Large intestine (tissue), 3 donors: ENCODE measurements at regions not wholly inside any gene's neighbourhood (a gene's known extent, or its start where the extent isn't known, plus 50 kb on each side); places are given as distances from the start of the nearest gene placed in this dataset.

Source experiments
- DNase-seq, 2 donors: peaks; one replicate each; pipeline versions ENCODE4 v3.0.0 to v3.0.0-alpha.2; 2013
- H3K27ac ChIP-seq: one replicate; pipeline ENCODE4 v1.5.1; 2013; ENCODE audit warnings: low read length
- H3K27me3 ChIP-seq: 2 replicates; pipeline ENCODE4 v1.6.1; 2013; ENCODE audit warnings: low read length; ENCODE audit not compliant: control insufficient read depth, insufficient read depth
- H3K36me3 ChIP-seq: 2 replicates; pipeline ENCODE4 v1.6.1; 2013; ENCODE audit warnings: low read length; ENCODE audit not compliant: control insufficient read depth, insufficient read depth
- H3K4me1 ChIP-seq: one replicate; pipeline ENCODE4 v1.6.1; 2013; ENCODE audit warnings: low read length; ENCODE audit not compliant: control insufficient read depth, insufficient read depth
- H3K4me3 ChIP-seq: one replicate; pipeline ENCODE4 v1.5.1; 2013; ENCODE audit warnings: low read length
- H3K9me3 ChIP-seq: one replicate; pipeline ENCODE4 v1.6.1; 2013; ENCODE audit warnings: mild to moderate bottlenecking, low read depth, low read length, moderate library complexity; ENCODE audit not compliant: control insufficient read depth
- WGBS: methylation state at CpG from one replicate; pipeline ENCODE4 v1.1.5; 2013; ENCODE audit warnings: low lambda C conversion rate; ENCODE audit not compliant: insufficient coverage; 5-methylcytosine and 5-hydroxymethylcytosine counted together

GRCh38 chr6:145227593-145227992 is 507.7 kb downstream of the EPM2A start:
- 100% methylated on average over 1 of the region's 6 CpGs for WGBS
- H3K27me3 ChIP-seq, result no peaks in the 10 kb centered on the region

GRCh38 chr6:145228962-145229582 is 506.2 kb downstream of the EPM2A start:
- no peak overlapping the region for H3K4me3 ChIP-seq
- no CpG with 5 or more reads among the region's 3 CpGs for WGBS
- no peaks in the 10 kb centered on the region for H3K36me3 ChIP-seq
- no peak for DNase-seq
- H3K27ac ChIP-seq, result no peak overlapping the region
- no peaks in the 10 kb centered on the region for H3K4me1 ChIP-seq
- no peaks in the 10 kb centered on the region for H3K9me3 ChIP-seq
- no peaks in the 10 kb centered on the region for H3K27me3 ChIP-seq

More at GRCh38 chr6:145227593-145227992, 507.7 kb downstream of the EPM2A start:
- Histone ChIP-seq H3K9me3 (no peaks in the 10 kb centered on the region), H3K36me3 (no peaks in the 10 kb centered on the region), H3K4me1 (no peaks in the 10 kb centered on the region), H3K4me3 (no peak overlapping the region), H3K27ac (no peak overlapping the region)
- DNase-seq, result no peak

- 100% methylated on average over 1 of the region's 2 CpGs for WGBS
- H3K36me3 ChIP-seq, result no peaks in the 10 kb centered on the region
- no peaks in the 10 kb centered on the region for H3K4me1 ChIP-seq
- no peaks in the 10 kb centered on the region for H3K27me3 ChIP-seq
- H3K27ac ChIP-seq, result no peak overlapping the region
- no peak overlapping the region for H3K4me3 ChIP-seq
- DNase-seq, result no peak
- H3K9me3 ChIP-seq, result no peaks in the 10 kb centered on the region
Observed at GRCh38 chr6:145233955-145234354, 501.4 kb downstream of the EPM2A start.

- Histone ChIP-seq H3K27me3 (no peaks in the 10 kb centered on the region), H3K36me3 (no peaks in the 10 kb centered on the region), H3K9me3 (no peaks in the 10 kb centered on the region), H3K4me3 (no peak overlapping the region), H3K27ac (no peak overlapping the region), H3K4me1 (no peaks in the 10 kb centered on the region)
- no peak for DNase-seq
- no CpG with 5 or more reads among the region's 1 CpG for WGBS
Observed at GRCh38 chr6:145235207-145235606, 500.1 kb downstream of the EPM2A start.

GRCh38 chr6:145238787-145239186 is 496.5 kb downstream of the EPM2A start:
- H3K4me1 ChIP-seq, result no peaks in the 10 kb centered on the region

GRCh38 chr6:145241039-145241438 is 494.3 kb downstream of the EPM2A start:
- Histone ChIP-seq H3K36me3 (no peaks in the 10 kb centered on the region), H3K4me1 (no peaks in the 10 kb centered on the region), H3K9me3 (no peaks in the 10 kb centered on the region), H3K27ac (no peak overlapping the region), H3K4me3 (no peak overlapping the region), H3K27me3 (no peaks in the 10 kb centered on the region)
- 92% methylated on average over 2 of the region's 3 CpGs for WGBS
- DNase-seq, result no peak

More at GRCh38 chr6:145238787-145239186, 496.5 kb downstream of the EPM2A start:
- H3K27ac ChIP-seq, result no peak overlapping the region
- H3K4me3 ChIP-seq, result no peak overlapping the region
- H3K36me3 ChIP-seq, result no peaks in the 10 kb centered on the region
- H3K9me3 ChIP-seq, result no peaks in the 10 kb centered on the region
- no peak for DNase-seq
- H3K27me3 ChIP-seq, result no peaks in the 10 kb centered on the region

GRCh38 chr6:145241721-145242120 is 493.6 kb downstream of the EPM2A start:
- no peaks in the 10 kb centered on the region for H3K27me3 ChIP-seq
- no peaks in the 10 kb centered on the region for H3K36me3 ChIP-seq
- DNase-seq, result no peak
- H3K27ac ChIP-seq, result no peak overlapping the region
- H3K9me3 ChIP-seq, result no peaks in the 10 kb centered on the region
- no CpG with 5 or more reads among the region's 3 CpGs for WGBS
- H3K4me1 ChIP-seq, result no peaks in the 10 kb centered on the region
- no peak overlapping the region for H3K4me3 ChIP-seq

- no peaks in the 10 kb centered on the region for H3K36me3 ChIP-seq
- H3K9me3 ChIP-seq, result no peaks in the 10 kb centered on the region
- no peaks in the 10 kb centered on the region for H3K4me1 ChIP-seq
- no peak overlapping the region for H3K4me3 ChIP-seq
- no peak overlapping the region for H3K27ac ChIP-seq
- no CpG with 5 or more reads among the region's 3 CpGs for WGBS
- peak; percentile 4 to 38 for DNase-seq
- H3K27me3 ChIP-seq, result no peaks in the 10 kb centered on the region
Observed at GRCh38 chr6:145244349-145245100, 490.8 kb downstream of the EPM2A start.

- H3K27me3 ChIP-seq, result no peaks in the 10 kb centered on the region
- H3K4me1 ChIP-seq, result no peaks in the 10 kb centered on the region
- no peaks in the 10 kb centered on the region for H3K36me3 ChIP-seq
- no peaks in the 10 kb centered on the region for H3K9me3 ChIP-seq
- DNase-seq, result no peak
- WGBS, result no CpG with 5 or more reads among the region's 4 CpGs
- H3K27ac ChIP-seq, result no peak overlapping the region
- no peak overlapping the region for H3K4me3 ChIP-seq
Observed at GRCh38 chr6:145245119-145245518, 490.2 kb downstream of the EPM2A start.

- no peak overlapping the region for H3K4me3 ChIP-seq
- no peaks in the 10 kb centered on the region for H3K4me1 ChIP-seq
- H3K36me3 ChIP-seq, result no peaks in the 10 kb centered on the region
- no peak overlapping the region for H3K27ac ChIP-seq
- H3K27me3 ChIP-seq, result no peaks in the 10 kb centered on the region
- 100% methylated on average over 1 of the region's 6 CpGs for WGBS
- no peak for DNase-seq
- no peaks in the 10 kb centered on the region for H3K9me3 ChIP-seq
Observed at GRCh38 chr6:145247692-145248419, 487.5 kb downstream of the EPM2A start.
